Neural crest cell (in vitro differentiated cells): ENCODE measurements at regions not wholly inside any gene's neighbourhood (a gene's known extent, or its start where the extent isn't known, plus 50 kb on each side); places are given as distances from the start of the nearest gene placed in this dataset.

Experiments used
- DNase-seq: peaks from one replicate; pipeline ENCODE4 v3.0.0; 2021; ENCODE audit warnings: low read depth, mixed read lengths, low spot score
- H3K27ac Mint-ChIP-seq: one replicate; pipeline ENCODE4 v1.8.0; 2021; ENCODE audit warnings: mild to moderate bottlenecking, mixed read lengths; ENCODE audit not compliant: unreplicated experiment
- H3K27me3 Mint-ChIP-seq: 2 replicates; pipeline ENCODE4 v1.8.0; 2021; ENCODE audit warnings: low read depth, mild to moderate bottlenecking, mixed read lengths
- H3K36me3 Mint-ChIP-seq: 2 replicates; pipeline ENCODE4 v1.8.0; 2021; ENCODE audit warnings: low read depth, mild to moderate bottlenecking, mixed read lengths
- H3K4me1 Mint-ChIP-seq: 2 replicates; pipeline ENCODE4 v1.8.0; 2021; ENCODE audit warnings: mixed read lengths
- H3K4me3 Mint-ChIP-seq: one replicate; pipeline ENCODE4 v1.8.0; 2021; ENCODE audit warnings: mild to moderate bottlenecking, mixed read lengths
- H3K9me3 Mint-ChIP-seq: 2 replicates; pipeline ENCODE4 v1.8.0; 2021; ENCODE audit warnings: mixed read lengths
- TF ChIP-seq, protein P1 (sequence below): fragments of 200-600 bp; sonication (generic); conservative IDR thresholded peaks from 2 replicates; pipeline ENCODE4 v1.5.0; 2021; ENCODE audit warnings: antibody characterized with exemption, mild to moderate bottlenecking

DNA sequence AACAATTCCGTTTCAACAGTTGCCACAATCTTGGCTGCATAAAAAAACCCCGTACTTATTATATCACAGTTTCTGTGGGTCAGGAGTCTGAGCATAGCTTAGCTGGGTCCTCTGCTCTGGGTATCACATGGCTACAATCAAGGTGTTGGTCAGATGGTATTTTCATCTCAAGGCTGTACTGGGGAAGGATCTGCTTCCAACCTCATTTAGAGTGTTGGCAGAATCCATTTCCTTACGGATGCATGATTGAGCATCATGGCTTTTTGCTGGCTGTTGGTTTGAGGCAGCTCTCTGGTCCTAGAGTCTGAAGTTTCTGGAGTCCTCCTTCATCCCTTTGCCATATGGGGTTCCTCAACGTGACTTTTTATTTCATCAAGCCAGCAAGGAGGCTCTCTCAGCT lies 177.0 kb downstream of the HAPSTR1 start:
- Mint-ChIP-seq H3K36me3 (no peaks in the 10 kb centered on the region), H3K27me3 (peaks cover 31% of the 10 kb centered on the region), H3K4me1 (peaks cover 2% of the 10 kb centered on the region), H3K4me3 (no peak overlapping the region), H3K9me3 (peaks cover 8% of the 10 kb centered on the region), H3K27ac (no peak overlapping the region)
- DNase-seq, result no peak
- TF ChIP-seq, protein P1, sequence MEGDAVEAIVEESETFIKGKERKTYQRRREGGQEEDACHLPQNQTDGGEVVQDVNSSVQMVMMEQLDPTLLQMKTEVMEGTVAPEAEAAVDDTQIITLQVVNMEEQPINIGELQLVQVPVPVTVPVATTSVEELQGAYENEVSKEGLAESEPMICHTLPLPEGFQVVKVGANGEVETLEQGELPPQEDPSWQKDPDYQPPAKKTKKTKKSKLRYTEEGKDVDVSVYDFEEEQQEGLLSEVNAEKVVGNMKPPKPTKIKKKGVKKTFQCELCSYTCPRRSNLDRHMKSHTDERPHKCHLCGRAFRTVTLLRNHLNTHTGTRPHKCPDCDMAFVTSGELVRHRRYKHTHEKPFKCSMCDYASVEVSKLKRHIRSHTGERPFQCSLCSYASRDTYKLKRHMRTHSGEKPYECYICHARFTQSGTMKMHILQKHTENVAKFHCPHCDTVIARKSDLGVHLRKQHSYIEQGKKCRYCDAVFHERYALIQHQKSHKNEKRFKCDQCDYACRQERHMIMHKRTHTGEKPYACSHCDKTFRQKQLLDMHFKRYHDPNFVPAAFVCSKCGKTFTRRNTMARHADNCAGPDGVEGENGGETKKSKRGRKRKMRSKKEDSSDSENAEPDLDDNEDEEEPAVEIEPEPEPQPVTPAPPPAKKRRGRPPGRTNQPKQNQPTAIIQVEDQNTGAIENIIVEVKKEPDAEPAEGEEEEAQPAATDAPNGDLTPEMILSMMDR, result no peak

DNA sequence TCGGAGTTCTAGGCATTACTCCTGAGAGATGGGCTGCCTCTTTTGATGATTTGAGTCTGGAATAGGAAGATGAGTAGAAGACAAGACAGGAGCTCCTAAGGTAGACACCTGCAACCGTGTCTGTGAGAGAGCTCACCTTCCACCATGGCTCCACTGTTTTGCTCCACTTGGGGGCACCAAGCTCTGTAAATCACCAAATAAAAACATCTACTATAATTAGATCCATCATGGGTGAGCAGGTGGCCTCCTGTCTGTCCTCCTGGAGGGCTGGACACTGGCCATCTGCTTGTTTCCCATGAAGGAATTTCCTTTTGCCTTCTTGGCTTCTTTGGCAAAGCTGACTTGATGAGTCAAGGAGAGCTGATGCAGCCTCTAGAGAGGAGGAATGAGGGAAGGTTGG lies 179.0 kb downstream of the HAPSTR1 start:
- no peaks in the 10 kb centered on the region for H3K36me3 Mint-ChIP-seq
- H3K27me3 Mint-ChIP-seq, result peaks cover 29% of the 10 kb centered on the region
- peaks cover 8% of the 10 kb centered on the region for H3K9me3 Mint-ChIP-seq
- no peaks in the 10 kb centered on the region for H3K4me1 Mint-ChIP-seq
- TF ChIP-seq, protein P1, result no peak
- no peak overlapping the region for H3K27ac Mint-ChIP-seq
- no peak overlapping the region for H3K4me3 Mint-ChIP-seq
- no peak for DNase-seq

DNA sequence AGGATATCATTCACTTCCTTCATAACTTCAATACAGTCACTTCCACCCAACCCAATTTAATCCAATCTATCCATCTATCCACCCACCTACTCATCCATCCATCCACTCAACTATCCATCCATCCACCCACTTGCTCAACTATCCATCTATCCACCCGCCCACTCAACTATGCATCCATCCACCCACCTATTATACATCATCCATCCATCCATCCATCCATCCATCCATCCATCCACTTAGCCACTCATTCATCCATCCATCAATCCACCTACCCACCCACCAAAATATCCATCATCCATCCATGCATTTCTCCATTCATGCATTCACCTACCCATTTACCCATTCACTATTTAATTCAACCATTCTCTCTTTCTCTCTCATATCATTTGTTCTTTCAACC lies 179.5 kb downstream of the HAPSTR1 start:
- Mint-ChIP-seq H3K27ac (no peak overlapping the region), H3K9me3 (peaks cover 8% of the 10 kb centered on the region), H3K36me3 (no peaks in the 10 kb centered on the region), H3K4me1 (no peaks in the 10 kb centered on the region), H3K27me3 (peaks cover 29% of the 10 kb centered on the region), H3K4me3 (no peak overlapping the region)
- TF ChIP-seq, protein P1, result no peak
- no peak for DNase-seq

DNA sequence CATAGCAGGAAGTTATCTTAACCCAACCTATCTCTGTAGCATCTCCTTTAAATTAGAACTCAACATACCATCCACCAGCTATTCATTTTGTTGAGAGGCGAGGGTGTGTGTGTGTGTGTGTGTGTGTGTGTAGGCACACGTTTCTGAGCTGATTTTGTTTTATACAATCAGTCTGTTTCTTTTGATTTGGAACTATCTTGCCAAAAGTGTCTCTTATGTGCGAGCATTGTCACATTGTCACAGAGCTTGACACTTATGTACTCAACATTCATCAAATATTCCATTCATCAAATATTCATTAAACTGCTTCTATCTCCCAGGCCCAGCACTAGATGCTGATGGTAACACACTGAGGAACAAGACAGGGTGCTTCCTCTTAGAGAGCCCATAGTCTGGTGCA lies 180.4 kb downstream of the HAPSTR1 start:
- Mint-ChIP-seq H3K27ac (no peak overlapping the region), H3K4me3 (no peak overlapping the region), H3K36me3 (no peaks in the 10 kb centered on the region), H3K9me3 (peaks cover 5% of the 10 kb centered on the region), H3K27me3 (peaks cover 32% of the 10 kb centered on the region), H3K4me1 (no peaks in the 10 kb centered on the region)
- DNase-seq, result no peak
- TF ChIP-seq, protein P1, result no peak

DNA sequence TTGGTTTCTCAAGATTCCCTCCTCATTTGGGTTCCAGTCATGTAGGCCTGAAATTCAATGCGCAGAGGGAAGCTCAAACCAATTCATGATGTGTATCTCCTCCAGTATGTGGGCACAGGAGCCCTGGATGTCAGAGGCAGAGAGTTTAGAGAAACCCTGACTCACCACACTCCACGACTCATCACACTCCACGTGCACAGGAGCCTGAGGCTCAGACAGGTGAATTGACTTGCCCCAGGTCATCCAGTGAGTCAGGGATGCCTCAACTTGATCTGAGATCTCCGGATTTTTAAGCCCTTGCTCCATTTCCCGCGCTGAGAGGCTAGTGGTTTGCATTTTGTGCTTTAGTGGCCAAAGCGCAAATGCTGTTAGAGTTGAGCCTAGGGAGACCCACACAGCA lies 183.9 kb downstream of the HAPSTR1 start:
- no peak for DNase-seq

More for the DNA sequence above, 183.9 kb downstream of the HAPSTR1 start:
- no peak overlapping the region for H3K27ac Mint-ChIP-seq
- no peaks in the 10 kb centered on the region for H3K4me1 Mint-ChIP-seq
- H3K4me3 Mint-ChIP-seq, result no peak overlapping the region
- no peaks in the 10 kb centered on the region for H3K36me3 Mint-ChIP-seq
- peaks cover 5% of the 10 kb centered on the region for H3K9me3 Mint-ChIP-seq
- H3K27me3 Mint-ChIP-seq, result peaks cover 27% of the 10 kb centered on the region
- TF ChIP-seq, protein P1, result no peak
